Stimulated activated naive CD8-positive, alpha-beta T cell treated with anti-CD3 and anti-CD28 coated beads, Interleukin-15, Interleukin-2, amounts not matched to agents 100 ng/mL and 50 ng/mL, for 24 hours (primary cell): ENCODE measurements at regions not wholly inside any gene's neighbourhood (a gene's known extent, or its start where the extent isn't known, plus 50 kb on each side); places are given as distances from the start of the nearest gene placed in this dataset.
"Not testable (repeated sequence)": the region's sequence is repeated elsewhere in the genome, so short reads cannot be mapped to it uniquely, and the experiment has no call there.

Source experiments
- H3K27ac Mint-ChIP-seq: one replicate; pipeline ENCODE4 v1.8.0; 2021; ENCODE audit warnings: mild to moderate bottlenecking, mixed read lengths
- H3K27me3 Mint-ChIP-seq: one replicate; pipeline ENCODE4 v1.8.0; 2021; ENCODE audit warnings: mixed read lengths
- H3K36me3 Mint-ChIP-seq: one replicate; pipeline ENCODE4 v1.8.0; 2021; ENCODE audit warnings: low read depth, mixed read lengths
- H3K4me1 Mint-ChIP-seq: one replicate; pipeline ENCODE4 v1.8.0; 2021; ENCODE audit warnings: low read depth, mixed read lengths
- H3K4me3 Mint-ChIP-seq: one replicate; pipeline ENCODE4 v1.8.0; 2021; ENCODE audit warnings: mild to moderate bottlenecking, mixed read lengths
- H3K9me3 Mint-ChIP-seq: one replicate; pipeline ENCODE4 v1.8.0; 2021; ENCODE audit warnings: mixed read lengths

- H3K4me3 Mint-ChIP-seq, H3K27me3 Mint-ChIP-seq, H3K36me3 Mint-ChIP-seq, H3K27ac Mint-ChIP-seq, H3K4me1 Mint-ChIP-seq, H3K9me3 Mint-ChIP-seq: not testable (repeated sequence)
These were observed 1544.1 kb downstream of the SLITRK5 start for GRCh38 chr13:89215319-89215718.

- Mint-ChIP-seq H3K9me3 (peaks cover 10% of the 10 kb centered on the region), H3K27ac (no peak overlapping the region), H3K4me1 (no peaks in the 10 kb centered on the region), H3K27me3 (no peaks in the 10 kb centered on the region), H3K4me3 (no peak overlapping the region), H3K36me3 (no peaks in the 10 kb centered on the region)
These were observed 1546.6 kb downstream of the SLITRK5 start for GRCh38 chr13:89217813-89218212.

GRCh38 chr13:89221557-89222158 lies 1550.5 kb downstream of the SLITRK5 start:
- peaks cover 4% of the 10 kb centered on the region for H3K9me3 Mint-ChIP-seq
- H3K27ac Mint-ChIP-seq: no peak overlapping the region
- H3K36me3 Mint-ChIP-seq: no peaks in the 10 kb centered on the region
- H3K4me3 Mint-ChIP-seq: no peak overlapping the region
- H3K27me3 Mint-ChIP-seq: no peaks in the 10 kb centered on the region
- H3K4me1 Mint-ChIP-seq: no peaks in the 10 kb centered on the region

GRCh38 chr13:89227356-89227755 lies 1556.2 kb downstream of the SLITRK5 start:
- H3K36me3 Mint-ChIP-seq: no peaks in the 10 kb centered on the region
- H3K27me3 Mint-ChIP-seq: no peaks in the 10 kb centered on the region
- no peak overlapping the region for H3K4me3 Mint-ChIP-seq
- peaks cover 24% of the 10 kb centered on the region for H3K9me3 Mint-ChIP-seq
- H3K4me1 Mint-ChIP-seq: no peaks in the 10 kb centered on the region
- no peak overlapping the region for H3K27ac Mint-ChIP-seq

- H3K4me1 Mint-ChIP-seq: no peaks in the 10 kb centered on the region
- no peak overlapping the region for H3K4me3 Mint-ChIP-seq
- H3K36me3 Mint-ChIP-seq: no peaks in the 10 kb centered on the region
- H3K27me3 Mint-ChIP-seq: no peaks in the 10 kb centered on the region
- no peak overlapping the region for H3K27ac Mint-ChIP-seq
- no peaks in the 10 kb centered on the region for H3K9me3 Mint-ChIP-seq
These were observed 1567.3 kb downstream of the SLITRK5 start for GRCh38 chr13:89238496-89238895.

- no peaks in the 10 kb centered on the region for H3K36me3 Mint-ChIP-seq
- H3K9me3 Mint-ChIP-seq: no peaks in the 10 kb centered on the region
- no peak overlapping the region for H3K4me3 Mint-ChIP-seq
- no peaks in the 10 kb centered on the region for H3K27me3 Mint-ChIP-seq
- H3K4me1 Mint-ChIP-seq: no peaks in the 10 kb centered on the region
- no peak overlapping the region for H3K27ac Mint-ChIP-seq
These were observed 1568.4 kb downstream of the SLITRK5 start for GRCh38 chr13:89239361-89240127.

- H3K4me1 Mint-ChIP-seq: no peaks in the 10 kb centered on the region
- no peak overlapping the region for H3K27ac Mint-ChIP-seq
- H3K36me3 Mint-ChIP-seq: no peaks in the 10 kb centered on the region
- H3K4me3 Mint-ChIP-seq: no peak overlapping the region
- no peaks in the 10 kb centered on the region for H3K27me3 Mint-ChIP-seq
- peaks cover 20% of the 10 kb centered on the region for H3K9me3 Mint-ChIP-seq
These were observed 1584.8 kb downstream of the SLITRK5 start for GRCh38 chr13:89255844-89256406.

GRCh38 chr13:89267734-89268133 lies 1596.6 kb downstream of the SLITRK5 start:
- no peak overlapping the region for H3K4me3 Mint-ChIP-seq
- H3K27me3 Mint-ChIP-seq: no peaks in the 10 kb centered on the region
- H3K27ac Mint-ChIP-seq: no peak overlapping the region
- no peaks in the 10 kb centered on the region for H3K4me1 Mint-ChIP-seq
- no peaks in the 10 kb centered on the region for H3K9me3 Mint-ChIP-seq
- H3K36me3 Mint-ChIP-seq: no peaks in the 10 kb centered on the region

GRCh38 chr13:89269737-89270136 lies 1598.6 kb downstream of the SLITRK5 start:
- Mint-ChIP-seq H3K4me1 (no peaks in the 10 kb centered on the region), H3K27me3 (no peaks in the 10 kb centered on the region), H3K4me3 (no peak overlapping the region), H3K36me3 (no peaks in the 10 kb centered on the region), H3K27ac (no peak overlapping the region), H3K9me3 (no peaks in the 10 kb centered on the region)

GRCh38 chr13:89270736-89271135 lies 1599.6 kb downstream of the SLITRK5 start:
- Mint-ChIP-seq H3K4me1 (no peaks in the 10 kb centered on the region), H3K27ac (no peak overlapping the region), H3K27me3 (no peaks in the 10 kb centered on the region), H3K4me3 (no peak overlapping the region), H3K9me3 (no peaks in the 10 kb centered on the region), H3K36me3 (no peaks in the 10 kb centered on the region)

GRCh38 chr13:89279374-89279773 lies 1608.2 kb downstream of the SLITRK5 start:
- no peak overlapping the region for H3K27ac Mint-ChIP-seq
- no peaks in the 10 kb centered on the region for H3K36me3 Mint-ChIP-seq
- H3K9me3 Mint-ChIP-seq: peaks cover 11% of the 10 kb centered on the region
- H3K4me1 Mint-ChIP-seq: no peaks in the 10 kb centered on the region
- no peak overlapping the region for H3K4me3 Mint-ChIP-seq
- no peaks in the 10 kb centered on the region for H3K27me3 Mint-ChIP-seq

- H3K27me3 Mint-ChIP-seq: no peaks in the 10 kb centered on the region
- peaks cover 11% of the 10 kb centered on the region for H3K9me3 Mint-ChIP-seq
- H3K36me3 Mint-ChIP-seq: no peaks in the 10 kb centered on the region
- H3K27ac Mint-ChIP-seq: no peak overlapping the region
- H3K4me3 Mint-ChIP-seq: no peak overlapping the region
- no peaks in the 10 kb centered on the region for H3K4me1 Mint-ChIP-seq
These were observed 1610.2 kb downstream of the SLITRK5 start for GRCh38 chr13:89281331-89281730.

- Mint-ChIP-seq H3K4me3 (no peak overlapping the region), H3K9me3 (peaks cover 11% of the 10 kb centered on the region), H3K27me3 (no peaks in the 10 kb centered on the region), H3K36me3 (no peaks in the 10 kb centered on the region), H3K4me1 (no peaks in the 10 kb centered on the region), H3K27ac (no peak overlapping the region)
These were observed 1611.1 kb downstream of the SLITRK5 start for GRCh38 chr13:89282241-89282640.

- peaks cover 9% of the 10 kb centered on the region for H3K9me3 Mint-ChIP-seq
- H3K27ac Mint-ChIP-seq: no peak overlapping the region
- no peaks in the 10 kb centered on the region for H3K36me3 Mint-ChIP-seq
- H3K27me3 Mint-ChIP-seq: no peaks in the 10 kb centered on the region
- H3K4me1 Mint-ChIP-seq: no peaks in the 10 kb centered on the region
- H3K4me3 Mint-ChIP-seq: no peak overlapping the region
These were observed 1616.2 kb downstream of the SLITRK5 start for GRCh38 chr13:89287381-89287780.

GRCh38 chr13:89294115-89294867 lies 1623.1 kb downstream of the SLITRK5 start:
- H3K36me3 Mint-ChIP-seq: no peaks in the 10 kb centered on the region
- H3K27ac Mint-ChIP-seq: no peak overlapping the region
- peaks cover 15% of the 10 kb centered on the region for H3K9me3 Mint-ChIP-seq

More at GRCh38 chr13:89294115-89294867, 1623.1 kb downstream of the SLITRK5 start:
- H3K27me3 Mint-ChIP-seq: no peaks in the 10 kb centered on the region
- H3K4me3 Mint-ChIP-seq: no peak overlapping the region
- H3K4me1 Mint-ChIP-seq: no peaks in the 10 kb centered on the region
